ENCODE measurements at regions not wholly inside any gene's neighbourhood (a gene's known extent, or its start where the extent isn't known, plus 50 kb on each side); places are given as distances from the start of the nearest gene placed in this dataset.

- no peak for TF ChIP-seq GATA3 (IDR thresholded peaks at IDR 0.05; ENCODE audit: low read depth, low read length)
Observed at GRCh38 chr2:60351802-60352201, 201.7 kb downstream of the BCL11A start.

- no peak for TF ChIP-seq GATA2 (IDR thresholded peaks at IDR 0.05; ENCODE audit: low read depth, low read length)
- TF ChIP-seq GATA3 (IDR thresholded peaks at IDR 0.05; ENCODE audit: low read depth, low read length) = no peak
Observed at GRCh38 chr2:60351321-60351720, 202.1 kb downstream of the BCL11A start.

GRCh38 chr2:60350791-60351190 is 202.7 kb downstream of the BCL11A start:
- TF ChIP-seq GATA3 (IDR thresholded peaks at IDR 0.05; ENCODE audit: low read depth, low read length) (no peak), GATA2 (IDR thresholded peaks at IDR 0.05; ENCODE audit: low read depth, low read length) (no peak)

GRCh38 chr2:60347781-60348180 is 205.7 kb downstream of the BCL11A start:
- TF ChIP-seq GATA3 (IDR thresholded peaks at IDR 0.05; ENCODE audit: low read depth, low read length) = no peak
- TF ChIP-seq GATA2 (IDR thresholded peaks at IDR 0.05; ENCODE audit: low read depth, low read length) = no peak

GRCh38 chr2:60341151-60341550 is 212.3 kb downstream of the BCL11A start:
- TF ChIP-seq GATA3 (IDR thresholded peaks at IDR 0.05; ENCODE audit: low read depth, low read length) (no peak), GATA2 (IDR thresholded peaks at IDR 0.05; ENCODE audit: low read depth, low read length) (no peak)

GRCh38 chr2:60339286-60339685 is 214.2 kb downstream of the BCL11A start:
- no peak for TF ChIP-seq GATA2 (IDR thresholded peaks at IDR 0.05; ENCODE audit: low read depth, low read length)
- no peak for TF ChIP-seq GATA3 (IDR thresholded peaks at IDR 0.05; ENCODE audit: low read depth, low read length)

- TF ChIP-seq GATA3 (IDR thresholded peaks at IDR 0.05; ENCODE audit: low read depth, low read length) (no peak), GATA2 (IDR thresholded peaks at IDR 0.05; ENCODE audit: low read depth, low read length) (no peak)
Observed at GRCh38 chr2:60337142-60337497, 216.3 kb downstream of the BCL11A start.

- TF ChIP-seq GATA2 (IDR thresholded peaks at IDR 0.05; ENCODE audit: low read depth, low read length) (no peak), GATA3 (IDR thresholded peaks at IDR 0.05; ENCODE audit: low read depth, low read length) (no peak)
Observed at GRCh38 chr2:60336442-60337141, 216.9 kb downstream of the BCL11A start.

GRCh38 chr2:60335533-60336237 is 217.8 kb downstream of the BCL11A start:
- TF ChIP-seq GATA3 (IDR thresholded peaks at IDR 0.05; ENCODE audit: low read depth, low read length) (no peak), GATA2 (IDR thresholded peaks at IDR 0.05; ENCODE audit: low read depth, low read length) (no peak)

GRCh38 chr2:60334610-60335009 is 218.8 kb downstream of the BCL11A start:
- no peak for TF ChIP-seq GATA3 (IDR thresholded peaks at IDR 0.05; ENCODE audit: low read depth, low read length)
- TF ChIP-seq GATA2 (IDR thresholded peaks at IDR 0.05; ENCODE audit: low read depth, low read length) = no peak

GRCh38 chr2:60333264-60333663 is 220.2 kb downstream of the BCL11A start:
- TF ChIP-seq GATA2 (IDR thresholded peaks at IDR 0.05; ENCODE audit: low read depth, low read length) (no peak), GATA3 (IDR thresholded peaks at IDR 0.05; ENCODE audit: low read depth, low read length) (no peak)

GRCh38 chr2:60331115-60331809 is 222.2 kb downstream of the BCL11A start:
- TF ChIP-seq GATA3 (IDR thresholded peaks at IDR 0.05; ENCODE audit: low read depth, low read length) = no peak
- no peak for TF ChIP-seq GATA2 (IDR thresholded peaks at IDR 0.05; ENCODE audit: low read depth, low read length)

GRCh38 chr2:60329225-60329624 is 224.2 kb downstream of the BCL11A start:
- no peak for TF ChIP-seq GATA3 (IDR thresholded peaks at IDR 0.05; ENCODE audit: low read depth, low read length)
- TF ChIP-seq GATA2 (IDR thresholded peaks at IDR 0.05; ENCODE audit: low read depth, low read length) = no peak

GRCh38 chr2:60324536-60324935 is 228.9 kb downstream of the BCL11A start:
- TF ChIP-seq GATA2 (IDR thresholded peaks at IDR 0.05; ENCODE audit: low read depth, low read length) (no peak), GATA3 (IDR thresholded peaks at IDR 0.05; ENCODE audit: low read depth, low read length) (no peak)

GRCh38 chr2:60321816-60322215 is 231.6 kb downstream of the BCL11A start:
- TF ChIP-seq GATA3 (IDR thresholded peaks at IDR 0.05; ENCODE audit: low read depth, low read length) (no peak), GATA2 (IDR thresholded peaks at IDR 0.05; ENCODE audit: low read depth, low read length) (no peak)
